GM12874 (cell line): ENCODE measurements at regions not wholly inside any gene's neighbourhood (a gene's known extent, or its start where the extent isn't known, plus 50 kb on each side); places are given as distances from the start of the nearest gene placed in this dataset.

Experiments used
- TF ChIP-seq, protein P1 (sequence below): IDR thresholded peaks from 2 replicates; pipeline ENCODE4 v1.5.1; 2011; ENCODE audit warnings: low read depth, mild to moderate bottlenecking, control low read depth, low read length, moderate library complexity; ENCODE audit not compliant: insufficient read depth

GRCh38 chr15:92705764-92706163, 50.2 kb upstream of the FAM174B start:
- TF ChIP-seq, protein P1, sequence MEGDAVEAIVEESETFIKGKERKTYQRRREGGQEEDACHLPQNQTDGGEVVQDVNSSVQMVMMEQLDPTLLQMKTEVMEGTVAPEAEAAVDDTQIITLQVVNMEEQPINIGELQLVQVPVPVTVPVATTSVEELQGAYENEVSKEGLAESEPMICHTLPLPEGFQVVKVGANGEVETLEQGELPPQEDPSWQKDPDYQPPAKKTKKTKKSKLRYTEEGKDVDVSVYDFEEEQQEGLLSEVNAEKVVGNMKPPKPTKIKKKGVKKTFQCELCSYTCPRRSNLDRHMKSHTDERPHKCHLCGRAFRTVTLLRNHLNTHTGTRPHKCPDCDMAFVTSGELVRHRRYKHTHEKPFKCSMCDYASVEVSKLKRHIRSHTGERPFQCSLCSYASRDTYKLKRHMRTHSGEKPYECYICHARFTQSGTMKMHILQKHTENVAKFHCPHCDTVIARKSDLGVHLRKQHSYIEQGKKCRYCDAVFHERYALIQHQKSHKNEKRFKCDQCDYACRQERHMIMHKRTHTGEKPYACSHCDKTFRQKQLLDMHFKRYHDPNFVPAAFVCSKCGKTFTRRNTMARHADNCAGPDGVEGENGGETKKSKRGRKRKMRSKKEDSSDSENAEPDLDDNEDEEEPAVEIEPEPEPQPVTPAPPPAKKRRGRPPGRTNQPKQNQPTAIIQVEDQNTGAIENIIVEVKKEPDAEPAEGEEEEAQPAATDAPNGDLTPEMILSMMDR, result no peak

- TF ChIP-seq, protein P1, result no peak
Measured at GRCh38 chr15:92706201-92706600, 50.6 kb upstream of the FAM174B start.

GRCh38 chr15:92707880-92708551, 52.4 kb upstream of the FAM174B start:
- TF ChIP-seq, protein P1, result no peak

GRCh38 chr15:92708635-92709034, 53.1 kb upstream of the FAM174B start:
- TF ChIP-seq, protein P1, result no peak

DNA sequence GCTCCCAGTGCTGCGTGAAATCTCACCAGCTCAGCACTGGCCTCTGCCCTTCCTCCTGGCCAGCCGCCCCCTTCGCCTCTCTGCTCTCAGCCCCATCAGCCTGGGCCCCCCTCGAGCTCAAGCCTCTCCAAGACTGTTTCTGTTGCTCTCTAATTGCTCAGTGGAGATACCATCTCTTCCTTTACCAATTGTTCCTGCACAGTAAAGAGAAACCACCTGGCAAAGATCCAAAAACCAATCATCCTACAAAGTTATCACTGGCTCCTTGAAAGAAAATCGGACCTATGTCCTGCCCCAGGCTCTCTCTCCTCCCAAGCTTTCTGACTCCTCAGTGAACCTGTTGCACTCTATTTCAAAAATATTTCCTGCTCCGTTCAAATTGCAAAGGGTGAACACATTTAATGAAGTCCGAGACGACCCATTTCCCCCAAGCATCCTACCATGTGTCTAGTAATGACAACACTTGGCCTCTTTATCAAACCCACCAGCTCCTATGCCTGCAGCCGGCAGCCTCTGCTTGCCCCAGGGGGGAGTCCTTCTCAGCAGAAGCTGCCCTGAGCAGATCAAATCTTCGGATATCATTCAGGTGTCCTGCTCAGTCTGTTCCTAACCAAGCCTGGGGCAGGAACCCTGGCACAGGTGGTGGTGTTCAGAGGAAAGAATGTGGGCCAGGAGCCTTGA, 53.7 kb upstream of the FAM174B start:
- TF ChIP-seq, protein P1, result no peak

- TF ChIP-seq, protein P1, result no peak
Measured at GRCh38 chr15:92711457-92711831, 55.9 kb upstream of the FAM174B start.

- TF ChIP-seq, protein P1, result no peak
Measured at GRCh38 chr15:92714077-92714476, 58.5 kb upstream of the FAM174B start.
